ENCODE measurements at regions not wholly inside any gene's neighbourhood (a gene's known extent, or its start where the extent isn't known, plus 50 kb on each side); places are given as distances from the start of the nearest gene placed in this dataset.

DNA sequence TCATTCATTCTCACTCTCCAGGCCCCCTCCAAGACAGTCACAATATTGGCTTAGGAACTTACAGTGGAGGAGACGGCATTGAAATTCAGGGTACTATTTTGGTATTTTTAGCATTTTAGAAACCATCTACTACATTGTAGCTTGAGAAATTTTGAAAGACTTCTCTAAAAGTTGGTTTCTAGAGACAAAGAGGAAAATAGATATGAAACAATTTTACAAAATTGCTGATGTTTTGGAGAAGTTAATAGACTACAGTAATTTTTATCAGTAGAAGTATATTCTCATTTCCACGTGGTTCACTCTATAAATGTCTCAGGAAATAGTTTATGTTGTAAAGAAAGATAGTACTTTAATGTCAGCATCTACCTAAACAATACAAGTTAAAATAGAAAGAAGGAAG lies 63.2 kb upstream of the ZSWIM6 start:
- no peak overlapping the region for H3K27ac ChIP-seq (ENCODE audit: extremely low read length, insufficient read depth, low read length)
- H3K4me1 ChIP-seq (ENCODE audit: insufficient read depth, low read length) = no peaks in the 10 kb centered on the region
- no peak overlapping the region for H3K4me3 ChIP-seq (replicated peaks in 1 of 3; ENCODE audit: insufficient read depth in 1 of 3, low read depth in 2 of 3, low read length in 3 of 3)
- no peaks in the 10 kb centered on the region for H3K79me2 ChIP-seq (ENCODE audit: insufficient read depth, low read length)
- FAIRE-seq = no peak
- POLR2A ChIA-PET = no interaction called here
- no peak overlapping the region for H2AFZ ChIP-seq (ENCODE audit: low read length)
- H4K20me1 ChIP-seq (ENCODE audit: insufficient read depth, low read length) = no peaks in the 10 kb centered on the region
- H3K9ac ChIP-seq (ENCODE audit: insufficient read depth, low read depth, low read length) = no peak overlapping the region
- WGBS (ENCODE audit: low lambda C conversion rate) = 47% methylated on average over 2 of the region's 2 CpGs
- no peaks in the 10 kb centered on the region for H3K36me3 ChIP-seq (replicated peaks in 1 of 2; ENCODE audit: control insufficient read depth in 1 of 2, insufficient read depth in 2 of 2, low read length in 2 of 2)
- in situ Hi-C loops (cut with HindIII; ENCODE audit: extremely low pct_ligation_motif_present, low pct_unique_long_range_greater_than_20kb) = no loop called here
- no peak for DNase-seq (ENCODE audit: low spot score)
- intact Hi-C loops (cut with micrococcal nuclease; ENCODE audit: unreplicated experiment) = no loop called here
- no peak for ATAC-seq
- H3K4me2 ChIP-seq (ENCODE audit: low read depth, low read length) = no peak overlapping the region
- CTCF ChIA-PET (ENCODE audit: low intra/inter-chr PET ratio, low total read pairs) = no interaction called here
- H3K9me3 ChIP-seq (ENCODE audit: low read length) = no peaks in the 10 kb centered on the region
- H3K27me3 ChIP-seq (ENCODE audit: control insufficient read depth in 1 of 2, insufficient read depth in 2 of 2, low read length in 2 of 2) = peaks cover 0 to 8% of the 10 kb centered on the region in 2 experiments; a peak in 1 of 5 replicates
- BruUV-seq (replicated peaks) = no TSS peak
- TF ChIP-seq ZNF251 (CRISPR knock-in tag; IDR thresholded peaks at IDR 0.05) = no peak
- TF ChIP-seq, protein P1, sequence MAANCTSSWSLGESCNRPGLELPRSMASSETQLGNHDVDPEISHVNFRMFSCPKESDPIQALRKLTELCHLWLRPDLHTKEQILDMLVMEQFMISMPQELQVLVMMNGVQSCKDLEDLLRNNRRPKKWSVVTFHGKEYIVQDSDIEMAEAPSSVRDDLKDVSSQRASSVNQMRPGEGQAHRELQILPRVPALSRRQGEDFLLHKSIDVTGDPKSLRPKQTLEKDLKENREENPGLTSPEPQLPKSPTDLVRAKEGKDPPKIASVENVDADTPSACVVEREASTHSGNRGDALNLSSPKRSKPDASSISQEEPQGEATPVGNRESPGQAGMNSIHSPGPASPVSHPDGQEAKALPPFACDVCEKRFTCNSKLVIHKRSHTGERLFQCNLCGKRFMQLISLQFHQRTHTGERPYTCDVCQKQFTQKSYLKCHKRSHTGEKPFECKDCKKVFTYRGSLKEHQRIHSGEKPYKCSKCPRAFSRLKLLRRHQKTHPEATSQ (CRISPR knock-in tag; IDR thresholded peaks at IDR 0.05; ENCODE audit: borderline replicate concordance) = no peak
- no peak for TF ChIP-seq ZSCAN20 (CRISPR knock-in tag; IDR thresholded peaks at IDR 0.05; ENCODE audit: borderline replicate concordance)
- no peak for TF ChIP-seq ZMYM3 (CRISPR knock-in tag; IDR thresholded peaks at IDR 0.05)
- no peak for TF ChIP-seq LCORL (IDR thresholded peaks at IDR 0.05)
- TF ChIP-seq LCORL (CRISPR knock-in tag; IDR thresholded peaks at IDR 0.05) = no peak
- TF ChIP-seq SAFB2 (CRISPR knock-in tag; IDR thresholded peaks at IDR 0.05; ENCODE audit: borderline replicate concordance, low read depth) = no peak
- no peak for TF ChIP-seq HHEX (CRISPR knock-in tag; IDR thresholded peaks at IDR 0.05)
- no peak for TF ChIP-seq CCAR2 (optimal IDR thresholded peaks at IDR 0.05; ENCODE audit: low read depth, low read length)
- TF ChIP-seq YEATS4 (CRISPR knock-in tag; IDR thresholded peaks at IDR 0.05; ENCODE audit: borderline replicate concordance) = no peak
